ENCODE measurements at regions not wholly inside any gene's neighbourhood (a gene's known extent, or its start where the extent isn't known, plus 50 kb on each side); places are given as distances from the start of the nearest gene placed in this dataset.

DNA sequence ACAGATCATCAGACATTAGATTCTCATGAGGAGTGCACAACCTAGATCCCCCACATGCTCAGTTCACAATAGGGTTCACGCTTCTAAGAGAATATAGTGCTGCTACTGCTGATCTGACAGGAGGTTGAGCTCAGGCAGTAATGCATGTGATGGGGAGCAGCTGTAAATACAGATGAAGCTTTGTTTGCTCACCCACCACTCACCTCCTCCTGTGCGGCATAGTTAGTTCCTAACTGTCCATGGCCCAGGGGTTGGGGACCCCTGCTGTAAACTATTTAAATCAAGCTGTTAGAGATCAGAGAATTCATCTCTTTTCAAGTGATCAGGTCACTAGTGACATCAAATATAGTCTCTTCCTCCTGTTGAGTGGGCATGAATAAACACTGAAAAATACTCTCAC is 88.8 kb upstream of the ACVR2A start:
- Mint-ChIP-seq H3K4me1 (no peaks in the 10 kb centered on the region), H3K36me3 (ENCODE audit: low read depth) (no peaks in the 10 kb centered on the region), H3K9me3 (no peaks in the 10 kb centered on the region), H3K27me3 (peaks cover 6% of the 10 kb centered on the region), H3K27ac (no peak overlapping the region), H3K4me3 (no peak overlapping the region)
- CTCF ChIA-PET: no interaction called here
- DNase-seq: no peak
- POLR2A ChIA-PET: no interaction called here

DNA sequence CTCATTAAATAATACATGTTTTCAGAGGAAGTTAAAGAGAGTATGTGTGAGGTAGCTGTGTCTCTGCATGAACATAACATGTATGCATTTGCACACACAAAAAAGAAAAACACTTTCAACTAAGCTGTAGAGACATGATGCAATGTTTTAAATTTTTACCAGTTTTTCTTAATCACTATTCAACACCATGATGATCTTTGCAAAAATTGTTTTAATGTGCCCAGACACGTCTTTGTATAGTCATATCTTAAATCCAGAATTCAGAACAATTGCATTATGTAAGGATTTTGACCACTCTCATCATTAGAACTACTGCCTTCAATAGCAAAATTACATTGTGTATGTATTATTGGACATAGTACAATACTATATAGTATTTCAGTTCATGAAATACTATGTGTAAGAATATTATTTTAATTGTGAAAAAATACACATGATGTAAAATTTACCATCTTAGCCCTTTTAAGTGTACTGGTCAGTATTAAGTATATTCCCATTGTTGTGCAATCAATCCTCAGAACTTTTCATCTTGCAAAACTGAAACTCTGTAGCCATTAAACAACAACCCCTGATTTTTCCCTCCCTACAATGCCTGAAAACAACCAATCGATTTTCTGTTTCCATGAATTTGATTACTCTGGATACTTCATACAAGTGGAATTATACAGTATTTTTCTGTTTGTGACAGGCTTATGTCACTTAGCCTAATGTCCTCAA is 104.5 kb upstream of the ACVR2A start:
- CTCF ChIA-PET: interaction anchor here (1.0 kb wide), 1 partner anchor 170 kb away, joined by 3 read pairs; no protein-coding TSS in a partner anchor
- Mint-ChIP-seq H3K27me3 (no peaks in the 10 kb centered on the region), H3K27ac (no peak overlapping the region), H3K4me3 (no peak overlapping the region), H3K36me3 (ENCODE audit: low read depth) (no peaks in the 10 kb centered on the region), H3K9me3 (no peaks in the 10 kb centered on the region), H3K4me1 (no peaks in the 10 kb centered on the region)
- no peak for DNase-seq
- POLR2A ChIA-PET: no interaction called here

DNA sequence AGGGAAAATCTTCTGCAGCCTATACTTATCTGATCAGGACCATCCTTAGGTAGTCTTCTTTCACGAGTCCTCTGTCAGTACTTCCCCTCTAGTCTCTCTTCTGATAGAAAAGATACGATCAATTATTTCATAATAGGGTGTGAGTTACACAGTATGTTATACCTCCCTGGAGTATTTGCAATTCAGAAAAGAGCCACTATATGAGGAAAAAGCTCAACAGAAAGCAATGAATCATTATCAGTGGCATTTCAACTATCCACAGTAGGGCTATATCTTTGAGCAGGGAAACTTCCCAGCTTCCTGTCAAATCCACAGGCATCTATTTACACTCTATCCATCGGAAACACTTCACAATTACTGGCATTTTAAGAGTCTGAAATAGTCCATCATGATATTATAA is 105.3 kb upstream of the ACVR2A start:
- ChIA-PET CTCF (interaction anchor here (1.0 kb wide), 1 partner anchor 171 kb away, joined by 3 read pairs; no protein-coding TSS in a partner anchor), POLR2A (no interaction called here)
- Mint-ChIP-seq H3K4me3 (no peak overlapping the region), H3K27ac (no peak overlapping the region), H3K36me3 (ENCODE audit: low read depth) (no peaks in the 10 kb centered on the region), H3K4me1 (no peaks in the 10 kb centered on the region), H3K9me3 (no peaks in the 10 kb centered on the region), H3K27me3 (no peaks in the 10 kb centered on the region)
- no peak for DNase-seq

DNA sequence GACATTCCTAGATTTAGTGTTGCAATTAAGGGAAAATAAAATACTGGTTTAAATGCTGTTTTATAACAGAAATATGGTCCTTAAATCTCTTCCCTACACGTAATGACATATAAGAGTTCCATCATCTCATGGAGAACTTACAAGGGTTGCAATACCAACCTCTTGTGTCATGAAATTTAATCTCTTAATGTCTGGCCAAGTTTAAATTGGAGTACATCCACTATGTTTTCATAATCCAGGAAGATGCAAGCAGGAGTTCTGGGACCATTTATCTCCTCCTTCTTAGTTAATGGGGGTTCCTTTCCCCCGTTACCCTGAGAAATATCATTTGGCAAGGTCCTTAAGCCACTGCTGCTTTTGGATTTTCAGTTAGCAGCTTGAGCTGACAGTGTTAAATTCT is 126.0 kb upstream of the ACVR2A start:
- peaks cover 1% of the 10 kb centered on the region for H3K27me3 Mint-ChIP-seq
- ChIA-PET POLR2A (no interaction called here), CTCF (no interaction called here)
- no peak overlapping the region for H3K4me3 Mint-ChIP-seq
- no peaks in the 10 kb centered on the region for H3K36me3 Mint-ChIP-seq (ENCODE audit: low read depth)
- no peaks in the 10 kb centered on the region for H3K9me3 Mint-ChIP-seq
- DNase-seq: no peak
- no peaks in the 10 kb centered on the region for H3K4me1 Mint-ChIP-seq
- H3K27ac Mint-ChIP-seq: no peak overlapping the region

DNA sequence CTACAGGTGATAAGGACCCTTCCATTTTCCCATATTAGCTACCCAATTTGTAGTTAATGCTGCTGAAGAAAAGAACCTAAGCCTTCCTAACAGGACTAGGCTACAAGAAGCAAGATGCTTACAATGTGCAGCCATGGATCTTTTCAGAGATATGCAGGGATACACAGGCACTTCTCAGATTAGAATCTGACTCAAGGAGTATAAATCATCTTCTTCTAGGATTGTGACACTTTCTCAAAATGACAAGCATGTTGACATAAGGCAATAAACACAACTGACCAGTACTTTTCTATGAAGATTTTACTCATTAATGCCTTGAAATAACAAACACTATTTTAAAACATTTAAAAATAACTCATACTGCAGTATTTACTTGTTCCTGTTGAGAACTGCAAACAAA is 127.9 kb upstream of the ACVR2A start:
- CTCF ChIA-PET: no interaction called here
- no peak for DNase-seq
- Mint-ChIP-seq H3K27ac (no peak overlapping the region), H3K4me3 (no peak overlapping the region), H3K27me3 (peaks cover 1% of the 10 kb centered on the region), H3K4me1 (no peaks in the 10 kb centered on the region), H3K36me3 (ENCODE audit: low read depth) (peaks cover 3% of the 10 kb centered on the region), H3K9me3 (peaks cover 5% of the 10 kb centered on the region)
- POLR2A ChIA-PET: no interaction called here

DNA sequence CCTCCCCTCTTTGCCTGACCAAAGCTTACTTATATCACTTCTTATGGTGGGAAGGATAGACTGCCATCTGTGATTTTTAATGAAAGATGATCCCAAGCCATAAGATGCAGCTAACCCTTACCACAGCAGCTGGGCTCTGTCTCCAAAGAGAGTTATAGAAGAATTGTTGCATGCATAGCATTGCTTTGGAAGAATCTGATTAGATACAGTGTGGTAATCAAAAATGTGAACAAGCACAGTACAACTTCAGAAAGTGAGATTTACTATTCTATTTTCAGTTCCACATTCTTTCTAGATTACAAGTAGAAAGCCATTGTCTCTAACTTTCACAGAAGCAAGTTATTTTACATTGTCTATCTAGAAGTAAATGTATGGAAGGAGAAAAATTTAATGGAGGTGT is 129.0 kb upstream of the ACVR2A start:
- no peak overlapping the region for H3K27ac Mint-ChIP-seq
- peaks cover 1% of the 10 kb centered on the region for H3K27me3 Mint-ChIP-seq
- CTCF ChIA-PET: interaction anchor here (0.6 kb wide), 1 partner anchor 625 kb away, joined by 3 read pairs; no protein-coding TSS in a partner anchor
- H3K36me3 Mint-ChIP-seq (ENCODE audit: low read depth): peaks cover 3% of the 10 kb centered on the region
- H3K9me3 Mint-ChIP-seq: peaks cover 7% of the 10 kb centered on the region
- no peak for DNase-seq
- H3K4me1 Mint-ChIP-seq: no peaks in the 10 kb centered on the region
- H3K4me3 Mint-ChIP-seq: no peak overlapping the region
- POLR2A ChIA-PET: interaction anchor here (0.7 kb wide), 1 partner anchor 100 kb away, joined by 3 read pairs; no protein-coding TSS in a partner anchor

DNA sequence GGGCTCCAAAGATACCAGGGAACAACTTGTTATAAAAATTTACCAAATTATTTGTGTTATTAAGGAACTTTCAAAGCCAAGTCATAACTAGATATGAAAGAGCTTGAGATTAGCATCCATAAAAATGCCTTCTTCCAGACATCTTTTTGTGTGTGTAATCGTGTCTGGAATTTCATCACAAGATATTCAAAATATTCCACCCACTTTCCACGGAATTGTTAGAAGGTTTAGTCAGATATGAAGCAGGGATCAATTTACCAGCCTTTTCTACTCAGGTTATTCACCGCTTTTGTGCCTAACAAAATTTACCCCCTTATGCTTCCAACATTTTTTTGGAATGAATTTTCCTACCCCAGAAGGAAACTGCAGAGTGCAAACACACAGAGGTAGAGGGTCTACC is 130.2 kb upstream of the ACVR2A start:
- POLR2A ChIA-PET: no interaction called here

DNA sequence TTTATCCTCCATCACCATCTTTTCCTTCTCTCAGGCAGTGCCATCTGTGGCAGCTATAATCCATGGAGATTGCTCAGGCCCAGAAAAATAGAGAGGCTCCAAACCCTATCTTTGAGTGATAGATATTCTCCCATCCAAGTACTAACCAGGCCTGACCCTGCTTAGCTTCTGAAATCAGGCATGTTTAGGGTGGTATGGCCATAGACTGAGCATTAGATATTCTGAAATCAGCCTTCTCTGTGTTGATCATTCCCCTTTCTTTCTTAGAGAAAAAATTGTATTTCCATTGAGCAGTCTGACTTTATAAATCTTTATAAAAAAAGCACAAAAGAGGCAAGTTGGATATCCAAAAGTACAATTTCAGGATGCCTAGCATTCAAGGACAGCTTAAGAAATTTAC is 131.5 kb upstream of the ACVR2A start:
- DNase-seq: no peak
- CTCF ChIA-PET: interaction anchor here (1.3 kb wide), 1 partner anchor 198 kb away, joined by 3 read pairs; no protein-coding TSS in a partner anchor
- Mint-ChIP-seq H3K4me1 (no peaks in the 10 kb centered on the region), H3K9me3 (peaks cover 7% of the 10 kb centered on the region), H3K36me3 (ENCODE audit: low read depth) (peaks cover 3% of the 10 kb centered on the region), H3K27me3 (no peaks in the 10 kb centered on the region), H3K4me3 (no peak overlapping the region), H3K27ac (no peak overlapping the region)
- POLR2A ChIA-PET: no interaction called here

More for the DNA sequence above, 130.2 kb upstream of the ACVR2A start:
- Mint-ChIP-seq H3K27ac (no peak overlapping the region), H3K36me3 (ENCODE audit: low read depth) (peaks cover 3% of the 10 kb centered on the region), H3K4me1 (no peaks in the 10 kb centered on the region), H3K9me3 (peaks cover 7% of the 10 kb centered on the region), H3K27me3 (no peaks in the 10 kb centered on the region), H3K4me3 (no peak overlapping the region)
- CTCF ChIA-PET: no interaction called here
- no peak for DNase-seq

DNA sequence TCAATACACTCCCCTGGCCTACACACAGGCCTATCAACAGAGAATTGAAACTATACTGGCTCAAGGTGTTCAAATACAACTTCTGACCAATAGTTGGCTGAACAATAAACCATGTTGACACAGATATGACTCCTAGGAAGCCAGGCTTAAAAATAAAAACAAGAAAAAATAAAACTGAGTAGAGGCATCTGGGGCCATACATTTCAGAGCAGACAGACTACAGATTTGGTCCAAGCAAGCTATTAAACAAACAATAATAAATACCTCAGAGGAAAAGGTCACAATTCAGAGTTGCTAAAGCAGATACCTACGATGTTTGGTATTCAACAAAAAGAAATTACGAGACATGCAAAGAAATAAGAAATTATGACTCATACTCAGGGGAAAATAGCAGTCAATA is 132.8 kb upstream of the ACVR2A start:
- CTCF ChIA-PET: no interaction called here
- Mint-ChIP-seq H3K27me3 (no peaks in the 10 kb centered on the region), H3K36me3 (ENCODE audit: low read depth) (peaks cover 3% of the 10 kb centered on the region), H3K27ac (no peak overlapping the region), H3K9me3 (peaks cover 7% of the 10 kb centered on the region), H3K4me1 (no peaks in the 10 kb centered on the region), H3K4me3 (no peak overlapping the region)
- POLR2A ChIA-PET: no interaction called here
- DNase-seq: no peak

DNA sequence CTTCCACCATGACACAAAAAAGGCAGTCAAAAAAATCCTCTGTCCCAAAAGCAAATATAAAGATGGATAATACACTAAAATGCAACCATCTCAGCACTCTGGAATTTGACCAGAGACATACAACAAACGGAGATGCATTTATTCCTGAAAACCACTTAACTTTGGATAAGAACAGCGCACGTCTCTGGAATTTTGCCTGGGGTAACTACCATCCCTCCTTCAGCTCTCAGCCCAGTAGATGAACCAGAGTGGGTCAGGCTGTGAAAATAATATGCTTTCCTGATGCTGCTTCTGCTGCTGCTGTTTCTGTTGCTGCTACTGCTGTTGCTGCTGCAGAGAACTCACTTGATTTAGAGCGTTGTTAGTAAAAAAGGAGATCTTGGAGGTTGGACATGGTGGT is 133.8 kb upstream of the ACVR2A start:
- POLR2A ChIA-PET: no interaction called here
- CTCF ChIA-PET: no interaction called here
- Mint-ChIP-seq H3K9me3 (peaks cover 7% of the 10 kb centered on the region), H3K4me3 (no peak overlapping the region), H3K4me1 (no peaks in the 10 kb centered on the region), H3K27ac (no peak overlapping the region), H3K27me3 (no peaks in the 10 kb centered on the region), H3K36me3 (ENCODE audit: low read depth) (peaks cover 3% of the 10 kb centered on the region)
- DNase-seq: no peak

DNA sequence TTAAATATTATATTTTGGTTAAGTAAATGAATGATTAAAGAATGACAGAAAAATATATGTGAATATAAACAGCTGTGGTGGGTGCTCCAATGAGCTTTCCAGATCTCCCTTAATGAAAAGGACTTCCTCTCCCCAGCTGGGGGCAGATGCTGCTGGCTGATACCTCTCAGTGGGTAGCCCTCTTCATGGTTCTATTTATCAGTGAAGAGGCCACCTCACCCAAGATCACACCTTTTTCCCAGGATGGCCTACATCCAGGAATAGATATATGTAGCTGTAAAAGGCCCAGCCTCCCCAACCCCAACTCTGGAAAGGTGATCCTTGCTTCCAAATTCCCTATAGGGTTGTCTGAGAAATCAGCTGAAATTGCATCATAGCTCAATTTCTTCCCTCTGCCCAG is 135.2 kb upstream of the ACVR2A start:
- ChIA-PET POLR2A (no interaction called here), CTCF (interaction anchor here (1.4 kb wide), 1 partner anchor 16 kb away, joined by 3 read pairs; no protein-coding TSS in a partner anchor)
- no peaks in the 10 kb centered on the region for H3K4me1 Mint-ChIP-seq
- H3K36me3 Mint-ChIP-seq (ENCODE audit: low read depth): peaks cover 3% of the 10 kb centered on the region
- peaks cover 11% of the 10 kb centered on the region for H3K9me3 Mint-ChIP-seq
- H3K27ac Mint-ChIP-seq: no peak overlapping the region
- no peak for DNase-seq
- no peak overlapping the region for H3K4me3 Mint-ChIP-seq
- no peaks in the 10 kb centered on the region for H3K27me3 Mint-ChIP-seq

DNA sequence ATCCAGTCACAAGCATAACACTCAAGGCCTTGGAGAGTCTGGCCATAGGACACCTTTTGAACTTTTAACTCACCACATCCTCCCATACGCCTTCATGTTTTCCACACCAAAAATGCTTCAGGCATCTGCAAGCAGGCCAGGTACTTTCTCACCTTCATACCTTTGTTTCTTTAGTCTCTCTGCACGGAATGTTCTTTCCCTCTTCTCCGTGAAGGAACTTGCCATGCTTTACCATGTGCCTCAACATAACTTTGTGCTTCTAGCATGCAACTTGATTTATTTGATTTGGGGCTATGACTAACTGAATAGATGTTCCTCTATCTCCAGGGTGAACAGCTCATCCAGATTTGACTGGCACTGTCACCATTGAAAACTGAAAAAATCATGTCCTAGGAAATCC is 141.7 kb upstream of the ACVR2A start:
- Mint-ChIP-seq H3K4me3 (no peak overlapping the region), H3K36me3 (ENCODE audit: low read depth) (no peaks in the 10 kb centered on the region), H3K9me3 (peaks cover 17% of the 10 kb centered on the region), H3K27ac (no peak overlapping the region), H3K4me1 (no peaks in the 10 kb centered on the region), H3K27me3 (peaks cover 1% of the 10 kb centered on the region)
- CTCF ChIA-PET: no interaction called here
- POLR2A ChIA-PET: no interaction called here
- DNase-seq: no peak

DNA sequence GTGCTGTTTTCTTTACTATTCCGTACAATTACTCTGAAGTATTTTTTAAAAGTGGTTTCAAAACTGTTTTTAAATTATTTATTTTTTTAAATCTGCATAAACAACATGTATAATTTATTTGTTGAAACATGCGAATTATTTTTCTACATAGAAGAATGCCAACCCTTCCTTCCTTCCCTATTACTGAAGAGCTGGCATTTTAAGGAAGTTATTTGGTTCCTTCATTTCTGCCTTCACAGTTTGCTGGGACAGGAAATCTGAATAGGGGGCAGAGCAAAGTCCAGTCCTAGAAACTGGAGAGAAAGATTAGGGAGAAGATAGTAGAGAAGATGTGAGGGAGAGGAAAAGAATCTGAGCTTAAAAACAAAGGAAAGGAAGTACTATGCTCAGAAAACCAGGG is 146.7 kb upstream of the ACVR2A start:
- H3K9me3 Mint-ChIP-seq: peaks cover 8% of the 10 kb centered on the region
- ChIA-PET CTCF (no interaction called here), POLR2A (no interaction called here)
- no peak for DNase-seq
- H3K36me3 Mint-ChIP-seq (ENCODE audit: low read depth): no peaks in the 10 kb centered on the region
- H3K4me1 Mint-ChIP-seq: no peaks in the 10 kb centered on the region
- no peak overlapping the region for H3K27ac Mint-ChIP-seq
- no peak overlapping the region for H3K4me3 Mint-ChIP-seq
- peaks cover 1% of the 10 kb centered on the region for H3K27me3 Mint-ChIP-seq

DNA sequence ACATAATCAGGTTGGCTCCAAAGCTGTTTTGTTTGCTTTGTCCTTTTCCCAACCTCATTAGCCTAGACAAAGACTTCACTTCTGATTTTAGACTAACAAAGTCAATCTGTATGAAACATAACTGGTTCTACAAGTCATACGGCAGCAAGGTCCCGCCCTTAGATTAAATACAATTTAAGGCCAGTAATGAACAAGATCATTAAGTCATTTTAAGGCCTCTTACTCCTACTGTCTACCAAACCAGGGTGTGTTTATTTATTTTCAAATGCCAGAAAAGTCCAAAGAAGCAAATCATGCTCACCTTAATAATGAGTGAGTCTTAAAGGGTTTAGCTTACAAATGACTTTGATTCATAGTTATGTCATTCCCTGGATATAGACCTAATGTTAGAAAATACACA is 148.4 kb upstream of the ACVR2A start:
- POLR2A ChIA-PET: no interaction called here
- Mint-ChIP-seq H3K9me3 (peaks cover 4% of the 10 kb centered on the region), H3K36me3 (ENCODE audit: low read depth) (no peaks in the 10 kb centered on the region), H3K4me3 (no peak overlapping the region), H3K4me1 (no peaks in the 10 kb centered on the region), H3K27me3 (peaks cover 3% of the 10 kb centered on the region), H3K27ac (no peak overlapping the region)
- CTCF ChIA-PET: no interaction called here
- DNase-seq: no peak
